RKO (cell line): ENCODE measurements at regions not wholly inside any gene's neighbourhood (a gene's known extent, or its start where the extent isn't known, plus 50 kb on each side); places are given as distances from the start of the nearest gene placed in this dataset.

Experiments used
- DNase-seq: peaks from one replicate; pipeline ENCODE4 v3.0.0-alpha.2; 2016; ENCODE audit warnings: low spot score

- DNase-seq, result no peak
Observed at GRCh38 chr14:55767286-55767685, 187.3 kb downstream of the KTN1 start.

GRCh38 chr14:55769877-55770276, 189.9 kb downstream of the KTN1 start:
- DNase-seq, result no peak

- DNase-seq, result no peak
Observed at GRCh38 chr14:55771242-55771981, 191.4 kb downstream of the KTN1 start.

- no peak for DNase-seq
Observed at GRCh38 chr14:55772486-55772885, 192.5 kb downstream of the KTN1 start.

- no peak for DNase-seq
Observed at GRCh38 chr14:55773312-55773711, 193.3 kb downstream of the KTN1 start.

GRCh38 chr14:55773984-55774545, 194.1 kb downstream of the KTN1 start:
- DNase-seq, result no peak

- no peak for DNase-seq
Observed at GRCh38 chr14:55777877-55778276, 197.9 kb downstream of the KTN1 start.

- DNase-seq, result peak; percentile 16
Observed at GRCh38 chr14:55780156-55780946, 200.3 kb downstream of the KTN1 start.

GRCh38 chr14:55781046-55781445, 201.0 kb downstream of the KTN1 start:
- no peak for DNase-seq

- no peak for DNase-seq
Observed at GRCh38 chr14:55782166-55782565, 202.2 kb downstream of the KTN1 start.

GRCh38 chr14:55789406-55789805, 209.4 kb downstream of the KTN1 start:
- DNase-seq, result no peak

GRCh38 chr14:55794655-55795595, 214.9 kb downstream of the KTN1 start:
- peak; percentile 8 for DNase-seq

GRCh38 chr14:55796513-55796912, 216.5 kb downstream of the KTN1 start:
- DNase-seq, result peak; percentile 15

- DNase-seq, result no peak
Observed at GRCh38 chr14:55798406-55798805, 218.4 kb downstream of the KTN1 start.

- DNase-seq, result no peak
Observed at GRCh38 chr14:55799508-55800095, 219.6 kb downstream of the KTN1 start.

- DNase-seq, result no peak
Observed at GRCh38 chr14:55800156-55800785, 220.3 kb downstream of the KTN1 start.

- no peak for DNase-seq
Observed at GRCh38 chr14:55801121-55801520, 221.1 kb downstream of the KTN1 start.

GRCh38 chr14:55802986-55803872, 223.2 kb downstream of the KTN1 start:
- DNase-seq, result peak; percentile 82

GRCh38 chr14:55803873-55804553, 224.0 kb downstream of the KTN1 start:
- no peak for DNase-seq
